ENCODE measurements at regions not wholly inside any gene's neighbourhood (a gene's known extent, or its start where the extent isn't known, plus 50 kb on each side); places are given as distances from the start of the nearest gene placed in this dataset.

DNA sequence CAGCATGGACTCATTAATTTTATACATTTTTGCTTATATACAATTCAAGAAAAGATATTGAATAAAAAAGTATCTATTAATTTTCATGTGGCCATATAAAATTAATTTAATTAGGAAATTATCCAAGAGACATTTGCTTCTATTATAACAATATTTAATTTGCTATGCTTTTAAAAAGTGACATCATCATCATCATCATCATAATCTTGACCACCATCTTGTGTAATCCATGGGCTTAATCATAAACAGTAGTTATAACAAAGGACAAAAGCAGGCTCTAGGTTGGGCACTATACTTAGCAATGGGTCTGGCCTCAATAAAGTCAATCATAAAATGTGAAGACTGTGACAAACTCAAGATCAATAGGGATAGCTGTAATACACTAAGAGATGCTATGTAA lies 1031.6 kb downstream of the SLITRK1 start:
- in situ Hi-C loops (cut with HindIII; ENCODE audit: low pct_ligation_motif_present, low sequenced_read_pairs), result no loop called here
- TF ChIP-seq, protein P1, sequence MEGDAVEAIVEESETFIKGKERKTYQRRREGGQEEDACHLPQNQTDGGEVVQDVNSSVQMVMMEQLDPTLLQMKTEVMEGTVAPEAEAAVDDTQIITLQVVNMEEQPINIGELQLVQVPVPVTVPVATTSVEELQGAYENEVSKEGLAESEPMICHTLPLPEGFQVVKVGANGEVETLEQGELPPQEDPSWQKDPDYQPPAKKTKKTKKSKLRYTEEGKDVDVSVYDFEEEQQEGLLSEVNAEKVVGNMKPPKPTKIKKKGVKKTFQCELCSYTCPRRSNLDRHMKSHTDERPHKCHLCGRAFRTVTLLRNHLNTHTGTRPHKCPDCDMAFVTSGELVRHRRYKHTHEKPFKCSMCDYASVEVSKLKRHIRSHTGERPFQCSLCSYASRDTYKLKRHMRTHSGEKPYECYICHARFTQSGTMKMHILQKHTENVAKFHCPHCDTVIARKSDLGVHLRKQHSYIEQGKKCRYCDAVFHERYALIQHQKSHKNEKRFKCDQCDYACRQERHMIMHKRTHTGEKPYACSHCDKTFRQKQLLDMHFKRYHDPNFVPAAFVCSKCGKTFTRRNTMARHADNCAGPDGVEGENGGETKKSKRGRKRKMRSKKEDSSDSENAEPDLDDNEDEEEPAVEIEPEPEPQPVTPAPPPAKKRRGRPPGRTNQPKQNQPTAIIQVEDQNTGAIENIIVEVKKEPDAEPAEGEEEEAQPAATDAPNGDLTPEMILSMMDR (IDR thresholded peaks at IDR 0.05; ENCODE audit: low read depth, low read length, missing control alignments), result no peak
- no peak overlapping the region for H3K4me3 ChIP-seq (ENCODE audit: low read depth, low read length)
- H3K36me3 ChIP-seq (replicated peaks), result no peaks in the 10 kb centered on the region
- DNase-seq, result no peak
- no peak overlapping the region for H3K27ac ChIP-seq
- no peaks in the 10 kb centered on the region for H3K27me3 ChIP-seq (replicated peaks)

DNA sequence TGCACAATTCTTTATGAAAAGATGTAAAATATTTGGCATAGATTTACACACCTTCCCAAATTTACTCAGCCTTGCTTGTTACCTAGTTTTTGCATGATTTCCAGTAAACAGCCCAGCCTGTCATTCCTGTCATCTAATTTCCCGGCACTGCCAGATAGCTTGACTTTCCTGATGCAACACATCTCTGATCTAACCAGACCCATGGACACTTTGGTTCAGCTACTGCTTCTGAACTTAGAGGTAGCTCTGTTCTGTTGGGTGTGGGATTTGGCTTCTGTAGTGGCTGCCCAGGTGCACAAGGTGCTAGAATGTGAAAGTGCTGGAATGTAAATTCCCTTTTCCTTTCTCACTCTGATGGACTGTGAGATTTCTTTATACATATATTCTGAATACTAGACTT lies 1033.5 kb downstream of the SLITRK1 start:
- TF ChIP-seq, protein P1 (IDR thresholded peaks at IDR 0.05; ENCODE audit: low read depth, low read length, missing control alignments), result no peak
- no peaks in the 10 kb centered on the region for H3K27me3 ChIP-seq (replicated peaks)
- no peak overlapping the region for H3K27ac ChIP-seq
- no peak for DNase-seq
- H3K36me3 ChIP-seq (replicated peaks), result no peaks in the 10 kb centered on the region
- H3K4me3 ChIP-seq (ENCODE audit: low read depth, low read length), result no peak overlapping the region
- in situ Hi-C loops (cut with HindIII; ENCODE audit: low pct_ligation_motif_present, low sequenced_read_pairs), result no loop called here

DNA sequence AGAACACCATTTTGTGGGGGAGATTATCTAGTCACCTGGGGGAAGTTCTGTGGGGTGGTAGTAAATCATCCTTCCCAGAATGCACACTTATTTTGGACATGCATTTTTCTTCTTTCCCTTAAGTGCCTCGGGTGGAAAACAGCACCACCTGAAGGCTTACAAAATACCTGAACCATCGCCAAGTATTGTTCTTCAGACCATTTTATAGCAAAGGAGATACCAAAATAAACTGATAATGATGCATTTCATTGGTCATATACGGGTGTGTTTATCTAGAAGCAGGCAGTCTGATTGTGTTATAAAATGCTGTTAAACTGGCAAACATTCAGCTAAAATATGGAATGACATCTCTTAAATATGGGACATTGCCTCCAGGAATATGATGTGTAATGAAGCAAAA lies 1034.7 kb downstream of the SLITRK1 start:
- no peaks in the 10 kb centered on the region for H3K27me3 ChIP-seq (replicated peaks)
- no peak for DNase-seq
- in situ Hi-C loops (cut with HindIII; ENCODE audit: low pct_ligation_motif_present, low sequenced_read_pairs), result no loop called here
- no peak overlapping the region for H3K27ac ChIP-seq
- TF ChIP-seq, protein P1 (IDR thresholded peaks at IDR 0.05; ENCODE audit: low read depth, low read length, missing control alignments), result no peak
- H3K36me3 ChIP-seq (replicated peaks), result no peaks in the 10 kb centered on the region
- no peak overlapping the region for H3K4me3 ChIP-seq (ENCODE audit: low read depth, low read length)

DNA sequence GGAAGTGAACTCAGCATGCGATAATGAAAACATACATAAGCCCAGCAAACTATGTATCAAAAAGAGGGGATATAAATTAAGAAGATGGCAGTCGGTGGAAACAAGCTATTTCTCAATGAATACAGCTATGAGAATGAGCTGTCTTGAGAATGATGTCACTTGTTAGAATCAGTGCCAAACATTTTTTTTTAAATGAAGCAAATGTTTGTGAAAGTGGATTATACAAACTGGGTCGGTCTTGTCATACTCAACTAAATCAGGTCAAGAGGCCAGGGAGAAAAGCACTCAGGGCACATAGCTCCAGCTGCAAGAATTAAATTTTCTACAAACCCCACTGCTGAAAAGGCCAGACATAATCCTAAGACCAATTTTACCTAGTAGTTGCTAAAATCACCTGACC lies 1048.4 kb downstream of the SLITRK1 start:
- Histone ChIP-seq H3K4me3 (ENCODE audit: low read depth, low read length) (no peak overlapping the region), H3K27me3 (replicated peaks) (no peaks in the 10 kb centered on the region), H3K36me3 (replicated peaks) (no peaks in the 10 kb centered on the region), H3K27ac (no peak overlapping the region)
- no peak for DNase-seq
- TF ChIP-seq, protein P1 (IDR thresholded peaks at IDR 0.05; ENCODE audit: low read depth, low read length, missing control alignments), result no peak
- in situ Hi-C loops (cut with HindIII; ENCODE audit: low pct_ligation_motif_present, low sequenced_read_pairs), result no loop called here

DNA sequence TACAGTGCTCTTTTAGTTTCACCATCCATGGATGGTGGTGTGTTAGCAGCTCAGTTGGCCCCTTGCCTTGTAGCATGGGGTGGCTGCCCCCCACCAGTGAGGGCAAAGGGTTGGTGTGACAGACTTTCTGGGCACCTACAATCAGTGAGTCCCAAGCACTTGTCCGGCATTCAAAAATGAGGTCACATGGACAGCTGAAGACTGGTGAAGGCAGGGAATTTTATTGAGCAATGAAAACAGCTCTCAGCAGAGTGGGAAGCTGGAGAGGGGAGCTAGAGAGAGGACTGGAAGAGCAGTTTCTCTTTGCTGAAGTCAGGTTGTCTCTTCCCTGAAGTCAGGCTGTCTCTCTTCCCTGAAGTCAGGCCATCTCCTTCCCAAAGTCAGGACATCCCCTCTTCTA lies 1053.2 kb downstream of the SLITRK1 start:
- TF ChIP-seq, protein P1 (IDR thresholded peaks at IDR 0.05; ENCODE audit: low read depth, low read length, missing control alignments), result no peak
- H3K27me3 ChIP-seq (replicated peaks), result no peaks in the 10 kb centered on the region
- H3K36me3 ChIP-seq (replicated peaks), result no peaks in the 10 kb centered on the region
- in situ Hi-C loops (cut with HindIII; ENCODE audit: low pct_ligation_motif_present, low sequenced_read_pairs), result no loop called here
- no peak overlapping the region for H3K4me3 ChIP-seq (ENCODE audit: low read depth, low read length)
- H3K27ac ChIP-seq, result no peak overlapping the region
- no peak for DNase-seq

DNA sequence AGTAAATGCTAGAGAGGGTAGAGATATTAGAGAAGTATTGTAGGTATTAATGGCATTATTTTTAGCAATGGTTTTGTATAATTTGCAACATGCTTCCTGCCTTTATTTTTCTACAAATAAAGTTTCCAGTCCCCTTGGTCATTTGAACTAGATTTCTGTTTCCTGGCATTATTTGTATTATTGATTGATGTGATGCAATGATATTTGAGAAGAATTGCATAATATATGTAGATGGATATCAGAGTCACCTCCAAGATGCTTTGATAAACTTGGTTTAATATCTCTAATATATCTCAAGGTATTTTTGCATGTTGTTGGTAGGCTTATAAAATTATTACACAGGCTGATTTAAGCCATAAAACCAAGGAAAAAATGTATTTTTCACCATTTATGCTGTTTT lies 1054.5 kb downstream of the SLITRK1 start:
- H3K36me3 ChIP-seq (replicated peaks), result no peaks in the 10 kb centered on the region
- in situ Hi-C loops (cut with HindIII; ENCODE audit: low pct_ligation_motif_present, low sequenced_read_pairs), result no loop called here
- TF ChIP-seq, protein P1 (IDR thresholded peaks at IDR 0.05; ENCODE audit: low read depth, low read length, missing control alignments), result no peak
- H3K27ac ChIP-seq, result no peak overlapping the region
- H3K27me3 ChIP-seq (replicated peaks), result no peaks in the 10 kb centered on the region
- H3K4me3 ChIP-seq (ENCODE audit: low read depth, low read length), result no peak overlapping the region
- no peak for DNase-seq
